ENCODE measurements at regions not wholly inside any gene's neighbourhood (a gene's known extent, or its start where the extent isn't known, plus 50 kb on each side); places are given as distances from the start of the nearest gene placed in this dataset.

- TF ChIP-seq AR (CRISPR knock-in tag; IDR thresholded peaks at IDR 0.05) (no peak), ATF1 (CRISPR knock-in tag; IDR thresholded peaks at IDR 0.05) (no peak)
Measured at GRCh38 chr11:90788961-90789360, 566.1 kb upstream of the CHORDC1 start.
